Hepatic stellate cell (primary cell): ENCODE measurements at regions not wholly inside any gene's neighbourhood (a gene's known extent, or its start where the extent isn't known, plus 50 kb on each side); places are given as distances from the start of the nearest gene placed in this dataset.
"Not testable (repeated sequence)": the region's sequence is repeated elsewhere in the genome, so short reads cannot be mapped to it uniquely, and the experiment has no call there.

ENCODE experiments used
- DNase-seq: peaks from one replicate; pipeline ENCODE4 v3.0.0; 2011; ENCODE audit warnings: low spot score

- no peak for DNase-seq
Measured at GRCh38 chr4:183816077-183816476, 89.0 kb upstream of the STOX2 start.

- no peak for DNase-seq
Measured at GRCh38 chr4:183816882-183817509, 88.1 kb upstream of the STOX2 start.

GRCh38 chr4:183818591-183818990 lies 86.5 kb upstream of the STOX2 start:
- DNase-seq = not testable (repeated sequence)

GRCh38 chr4:183821076-183821853 lies 83.8 kb upstream of the STOX2 start:
- DNase-seq = no peak

GRCh38 chr4:183823434-183823833 lies 81.7 kb upstream of the STOX2 start:
- peak; percentile 12 for DNase-seq

- no peak for DNase-seq
Measured at GRCh38 chr4:183825346-183825745, 79.8 kb upstream of the STOX2 start.

GRCh38 chr4:183826461-183826860 lies 78.6 kb upstream of the STOX2 start:
- DNase-seq = no peak

- no peak for DNase-seq
Measured at GRCh38 chr4:183828125-183828524, 77.0 kb upstream of the STOX2 start.

- no peak for DNase-seq
Measured at GRCh38 chr4:183828839-183829238, 76.3 kb upstream of the STOX2 start.

- DNase-seq = no peak
Measured at GRCh38 chr4:183830438-183830985, 74.6 kb upstream of the STOX2 start.

- DNase-seq = no peak
Measured at GRCh38 chr4:183831026-183831446, 74.1 kb upstream of the STOX2 start.

GRCh38 chr4:183831683-183832082 lies 73.4 kb upstream of the STOX2 start:
- DNase-seq = no peak

- DNase-seq = no peak
Measured at GRCh38 chr4:183832776-183833450, 72.2 kb upstream of the STOX2 start.

- no peak for DNase-seq
Measured at GRCh38 chr4:183834252-183834651, 70.9 kb upstream of the STOX2 start.

- DNase-seq = no peak
Measured at GRCh38 chr4:183837222-183837621, 67.9 kb upstream of the STOX2 start.

- peak; percentile 20 for DNase-seq
Measured at GRCh38 chr4:183838987-183839712, 66.0 kb upstream of the STOX2 start.

GRCh38 chr4:183840311-183840710 lies 64.8 kb upstream of the STOX2 start:
- DNase-seq = peak; percentile 61

GRCh38 chr4:183841001-183841400 lies 64.1 kb upstream of the STOX2 start:
- no peak for DNase-seq

GRCh38 chr4:183842129-183842528 lies 63.0 kb upstream of the STOX2 start:
- no peak for DNase-seq

GRCh38 chr4:183843248-183843671 lies 61.8 kb upstream of the STOX2 start:
- DNase-seq = no peak

GRCh38 chr4:183846951-183847350 lies 58.2 kb upstream of the STOX2 start:
- no peak for DNase-seq

GRCh38 chr4:183848805-183849204 lies 56.3 kb upstream of the STOX2 start:
- DNase-seq = no peak
